ENCODE measurements at regions not wholly inside any gene's neighbourhood (a gene's known extent, or its start where the extent isn't known, plus 50 kb on each side); places are given as distances from the start of the nearest gene placed in this dataset.

- Histone ChIP-seq H3K27ac (ENCODE audit: extremely low read depth, low read depth, low read length) (no peak overlapping the region), H3K9me1 (ENCODE audit: control insufficient read depth, insufficient read depth, low read length) (no peaks in the 10 kb centered on the region), H3K9ac (ENCODE audit: insufficient read depth in 1 of 2, low read depth in 2 of 2, low read length in 2 of 2) (no peak overlapping the region), H3K79me2 (ENCODE audit: control insufficient read depth, insufficient read depth, low read length) (no peaks in the 10 kb centered on the region), H3K4me1 (replicated peaks in 1 of 2; ENCODE audit: control insufficient read depth in 2 of 2, insufficient read depth in 2 of 2, low read length in 2 of 2) (no peaks in the 10 kb centered on the region), H3K4me3 (no peak overlapping the region), H3K9me3 (replicated peaks; ENCODE audit: control insufficient read depth, insufficient read depth, low read depth, low read length) (no peaks in the 10 kb centered on the region; the same call in 1 of the 2 replicates), H3K36me3 (ENCODE audit: control insufficient read depth, insufficient read depth, low read length) (no peaks in the 10 kb centered on the region), H4K20me1 (replicated peaks; ENCODE audit: control insufficient read depth, insufficient read depth, low read length) (no peaks in the 10 kb centered on the region), H3K4me2 (ENCODE audit: insufficient read depth, low read length) (no peak overlapping the region), H2AFZ (ENCODE audit: low read depth, low read length) (no peak overlapping the region), H3K27me3 (ENCODE audit: control insufficient read depth in 2 of 2, insufficient read depth in 2 of 2, low read length in 2 of 2) (no peaks in the 10 kb centered on the region)
- in situ Hi-C loops (cut with MboI) (no loop called here), intact Hi-C loops (cut with micrococcal nuclease) (no loop called here)
- TF ChIP-seq BRF1 (IDR thresholded peaks at IDR 0.05; ENCODE audit: borderline replicate concordance, extremely low read depth, insufficient read length): no peak
- no peak for TF ChIP-seq ZNF143 (CRISPR knock-in tag; IDR thresholded peaks at IDR 0.05)
- TF ChIP-seq BCL6 (CRISPR knock-in tag; IDR thresholded peaks at IDR 0.05): no peak
- no peak for TF ChIP-seq SIN3B (IDR thresholded peaks at IDR 0.05; ENCODE audit: low read depth)
- no peak for TF ChIP-seq FOXO4 (CRISPR knock-in tag; IDR thresholded peaks at IDR 0.05)
- TF ChIP-seq ZNF511 (CRISPR knock-in tag; IDR thresholded peaks at IDR 0.05): no peak
- no peak for TF ChIP-seq RBM22 (IDR thresholded peaks at IDR 0.05; ENCODE audit: low read depth, low read length, poor library complexity, severe bottlenecking)
- no peak for TF ChIP-seq MED1 (CRISPR knock-in tag; IDR thresholded peaks at IDR 0.05; ENCODE audit: borderline replicate concordance)
- no peak for TF ChIP-seq E2F8 (IDR thresholded peaks at IDR 0.05; ENCODE audit: low read depth, partially characterized antibody)
- TF ChIP-seq MAX (CRISPR knock-in tag; IDR thresholded peaks at IDR 0.05): no peak
- no peak for TF ChIP-seq PHB2 (IDR thresholded peaks at IDR 0.05; ENCODE audit: low read depth)
- no peak for TF ChIP-seq ZNF253 (CRISPR knock-in tag; conservative IDR thresholded peaks at IDR 0.05)
- TF ChIP-seq HDGF (IDR thresholded peaks at IDR 0.05): no peak
- no peak for TF ChIP-seq ATF7 (IDR thresholded peaks at IDR 0.05)
- TF ChIP-seq MBD2 (IDR thresholded peaks at IDR 0.05; ENCODE audit: borderline replicate concordance, low read depth): no peak
- WGBS (ENCODE audit: insufficient coverage, low coverage, missing lambda C conversion rate): 3% methylated on average over 2 of the region's 2 CpGs
- ATAC-seq (no peak), DNase-seq (ENCODE audit: extremely low read depth in 1 of 4, low spot score in 3 of 4) (no peak), FAIRE-seq (no peak)
- no TSS peak for BruUV-seq (replicated peaks)
- ChIA-PET CTCF (ENCODE audit: low intra/inter-chr PET ratio) (no interaction called here), POLR2A (no interaction called here)
These were observed 125.2 kb upstream of the PITX2 start for GRCh38 chr4:110748071-110748470.
